GM23338 (cell line): ENCODE measurements at regions not wholly inside any gene's neighbourhood (a gene's known extent, or its start where the extent isn't known, plus 50 kb on each side); places are given as distances from the start of the nearest gene placed in this dataset.
A peak's percentile ranks its signal among the peaks of the same experiment; 100 is the strongest.
"Not testable (repeated sequence)": the region's sequence is repeated elsewhere in the genome, so short reads cannot be mapped to it uniquely, and the experiment has no call there.

ENCODE experiments used
- ATAC-seq: fragments of 200-7000 bp; cut with Tn5 transposase; 3 replicates; pipeline ENCODE4 v1.9.1; 2020
- DNase-seq: peaks from one replicate; pipeline ENCODE4 v3.0.0-alpha.2; 2015; ENCODE audit warnings: low spot score
- H2AFZ ChIP-seq: fragments of 200-600 bp; sonication (generic); 2 replicates; pipeline ENCODE4 v1.8.0; 2016; ENCODE audit warnings: antibody characterized with exemption, mild to moderate bottlenecking, moderate library complexity
- H3F3A ChIP-seq: fragments of 200-600 bp; sonication (generic); replicated peaks from 2 replicates; pipeline ENCODE4 v1.8.0; 2017; ENCODE audit warnings: antibody characterized with exemption, mixed run types, low read depth
- H3K27ac ChIP-seq: fragments of 200-600 bp; sonication (generic); 2 replicates; pipeline ENCODE4 v1.6.1; 2016; ENCODE audit warnings: low read depth
- H3K27me3 ChIP-seq: fragments of 200-600 bp; sonication (generic); 2 replicates; pipeline ENCODE4 v1.8.0; 2016; ENCODE audit warnings: mild to moderate bottlenecking, mixed run types, moderate library complexity; ENCODE audit not compliant: insufficient read depth
- H3K36me3 ChIP-seq: fragments of 200-600 bp; sonication (generic); 2 replicates; pipeline ENCODE4 v1.8.0; 2016; ENCODE audit warnings: mild to moderate bottlenecking; ENCODE audit not compliant: insufficient read depth
- H3K4me1 ChIP-seq: fragments of 200-600 bp; sonication (generic); 2 replicates; pipeline ENCODE4 v1.8.0; 2016; ENCODE audit warnings: mild to moderate bottlenecking, moderate library complexity; ENCODE audit not compliant: insufficient read depth
- H3K4me2 ChIP-seq: fragments of 200-600 bp; sonication (generic); 2 replicates; pipeline ENCODE4 v1.7.1; 2017; ENCODE audit warnings: mixed run types
- H3K4me3 ChIP-seq: fragments of 200-600 bp; sonication (generic); 2 replicates; pipeline ENCODE4 v1.6.1; 2016; ENCODE audit warnings: mixed run types
- H3K79me2 ChIP-seq: fragments of 200-600 bp; sonication (generic); replicated peaks from 2 replicates; pipeline ENCODE4 v1.8.0; 2017; ENCODE audit warnings: mild to moderate bottlenecking; ENCODE audit not compliant: insufficient read depth
- H3K9me2 ChIP-seq: fragments of 200-600 bp; sonication (generic); 2 replicates; pipeline ENCODE4 v1.8.0; 2017; ENCODE audit not compliant: insufficient read depth
- H4K20me1 ChIP-seq: fragments of 200-600 bp; sonication (generic); replicated peaks from 2 replicates; pipeline ENCODE4 v1.8.0; 2017; ENCODE audit warnings: mild to moderate bottlenecking; ENCODE audit not compliant: insufficient read depth
- H3K27ac Mint-ChIP-seq: 2 replicates; pipeline ENCODE4 v1.8.0; 2020; ENCODE audit warnings: inconsistent platforms, mild to moderate bottlenecking, moderate library complexity, mixed read lengths
- H3K27me3 Mint-ChIP-seq: 3 replicates; pipeline ENCODE4 v1.8.0; 2022; ENCODE audit warnings: low read depth, mild to moderate bottlenecking, moderate library complexity, mixed read lengths, inconsistent platforms; ENCODE audit not compliant: insufficient read depth, poor library complexity
- H3K36me3 Mint-ChIP-seq: 3 replicates; pipeline ENCODE4 v1.8.0; 2021; ENCODE audit warnings: low read depth, mild to moderate bottlenecking, inconsistent platforms, moderate library complexity, mixed read lengths
- H3K4me1 Mint-ChIP-seq: 3 replicates; pipeline ENCODE4 v1.8.0; 2020; ENCODE audit warnings: mild to moderate bottlenecking, inconsistent platforms, mixed read lengths
- H3K4me3 Mint-ChIP-seq: 3 replicates; pipeline ENCODE4 v1.8.0; 2021; ENCODE audit warnings: moderate library complexity, mild to moderate bottlenecking, inconsistent platforms, mixed read lengths
- H3K9me3 Mint-ChIP-seq: 3 replicates; pipeline ENCODE4 v1.8.0; 2020; ENCODE audit warnings: moderate library complexity, mild to moderate bottlenecking, inconsistent platforms, mixed read lengths
- CREB1 ChIP-seq: fragments of 250-450 bp; sonication (Bioruptor Pico); IDR thresholded peaks from 2 replicates; pipeline ENCODE4 v1.5.0; 2020; ENCODE audit warnings: low read depth, mild to moderate bottlenecking, moderate library complexity
- CTCF ChIP-seq, 2 experiments: fragments of 200-600 bp in 1 of 2; sonication (generic) in 1 of 2; conservative IDR thresholded peaks; 2 replicates each; pipeline versions ENCODE4 v1.5.1 to v1.6.1; 2016 to 2017; ENCODE audit warnings: antibody characterized with exemption in 2 of 2, low read depth in 2 of 2, mild to moderate bottlenecking in 2 of 2, moderate library complexity in 1 of 2
- JUNB ChIP-seq: IDR thresholded peaks from one replicate; pipeline ENCODE4 v1.6.1; 2016; ENCODE audit warnings: antibody characterized with exemption; ENCODE audit not compliant: unreplicated experiment
- NANOG ChIP-seq: IDR thresholded peaks from 2 replicates; pipeline ENCODE4 v1.6.1; 2016; ENCODE audit warnings: antibody characterized with exemption, borderline replicate concordance
- POLR2AphosphoS5 ChIP-seq: IDR thresholded peaks from 2 replicates; pipeline ENCODE4 v1.6.1; 2016; ENCODE audit warnings: antibody characterized with exemption, low read depth
- STAT1 ChIP-seq: IDR thresholded peaks from one replicate; pipeline ENCODE4 v1.6.1; 2016; ENCODE audit warnings: antibody characterized with exemption; ENCODE audit not compliant: unreplicated experiment
- ZNF331 ChIP-seq: fragments of 250-450 bp; sonication (Bioruptor Pico); IDR thresholded peaks from 2 replicates; pipeline ENCODE4 v1.5.0; 2020; ENCODE audit warnings: low read depth, mild to moderate bottlenecking, moderate library complexity
- TF ChIP-seq, protein P1 (sequence below): IDR thresholded peaks from 2 replicates; pipeline ENCODE4 v1.6.1; 2016; ENCODE audit warnings: antibody characterized with exemption
- TF ChIP-seq, protein P2 (sequence below): IDR thresholded peaks from one replicate; pipeline ENCODE4 v1.6.1; 2018; ENCODE audit warnings: antibody characterized with exemption; ENCODE audit not compliant: unreplicated experiment

- Histone ChIP-seq H3K27me3 (no peaks in the 10 kb centered on the region), H3K9me2 (no peaks in the 10 kb centered on the region), H4K20me1 (no peaks in the 10 kb centered on the region), H3K27ac (no peak overlapping the region), H3K4me3 (no peak overlapping the region), H2AFZ (no peak overlapping the region), H3F3A (no peaks in the 10 kb centered on the region), H3K36me3 (no peaks in the 10 kb centered on the region), H3K4me2 (no peak overlapping the region), H3K4me1 (no peaks in the 10 kb centered on the region), H3K79me2 (no peaks in the 10 kb centered on the region)
- ATAC-seq (no peak), DNase-seq (no peak)
- Mint-ChIP-seq H3K27me3 (no peaks in the 10 kb centered on the region), H3K4me1 (no peaks in the 10 kb centered on the region), H3K4me3 (no peak overlapping the region), H3K27ac (no peak overlapping the region), H3K36me3 (no peaks in the 10 kb centered on the region), H3K9me3 (peaks cover 4% of the 10 kb centered on the region; the same call in 1 of the 3 replicates)
- TF ChIP-seq, protein P1, sequence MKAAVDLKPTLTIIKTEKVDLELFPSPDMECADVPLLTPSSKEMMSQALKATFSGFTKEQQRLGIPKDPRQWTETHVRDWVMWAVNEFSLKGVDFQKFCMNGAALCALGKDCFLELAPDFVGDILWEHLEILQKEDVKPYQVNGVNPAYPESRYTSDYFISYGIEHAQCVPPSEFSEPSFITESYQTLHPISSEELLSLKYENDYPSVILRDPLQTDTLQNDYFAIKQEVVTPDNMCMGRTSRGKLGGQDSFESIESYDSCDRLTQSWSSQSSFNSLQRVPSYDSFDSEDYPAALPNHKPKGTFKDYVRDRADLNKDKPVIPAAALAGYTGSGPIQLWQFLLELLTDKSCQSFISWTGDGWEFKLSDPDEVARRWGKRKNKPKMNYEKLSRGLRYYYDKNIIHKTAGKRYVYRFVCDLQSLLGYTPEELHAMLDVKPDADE, result no peak
- no peak for TF ChIP-seq ZNF331
- TF ChIP-seq POLR2AphosphoS5, result no peak
- no peak for TF ChIP-seq CTCF (conservative IDR thresholded peaks at IDR 0.05; ENCODE audit: low read depth in 2 of 2)
- TF ChIP-seq CREB1 (CRISPR knock-in tag), result no peak
- TF ChIP-seq NANOG, result no peak
- TF ChIP-seq, protein P2, sequence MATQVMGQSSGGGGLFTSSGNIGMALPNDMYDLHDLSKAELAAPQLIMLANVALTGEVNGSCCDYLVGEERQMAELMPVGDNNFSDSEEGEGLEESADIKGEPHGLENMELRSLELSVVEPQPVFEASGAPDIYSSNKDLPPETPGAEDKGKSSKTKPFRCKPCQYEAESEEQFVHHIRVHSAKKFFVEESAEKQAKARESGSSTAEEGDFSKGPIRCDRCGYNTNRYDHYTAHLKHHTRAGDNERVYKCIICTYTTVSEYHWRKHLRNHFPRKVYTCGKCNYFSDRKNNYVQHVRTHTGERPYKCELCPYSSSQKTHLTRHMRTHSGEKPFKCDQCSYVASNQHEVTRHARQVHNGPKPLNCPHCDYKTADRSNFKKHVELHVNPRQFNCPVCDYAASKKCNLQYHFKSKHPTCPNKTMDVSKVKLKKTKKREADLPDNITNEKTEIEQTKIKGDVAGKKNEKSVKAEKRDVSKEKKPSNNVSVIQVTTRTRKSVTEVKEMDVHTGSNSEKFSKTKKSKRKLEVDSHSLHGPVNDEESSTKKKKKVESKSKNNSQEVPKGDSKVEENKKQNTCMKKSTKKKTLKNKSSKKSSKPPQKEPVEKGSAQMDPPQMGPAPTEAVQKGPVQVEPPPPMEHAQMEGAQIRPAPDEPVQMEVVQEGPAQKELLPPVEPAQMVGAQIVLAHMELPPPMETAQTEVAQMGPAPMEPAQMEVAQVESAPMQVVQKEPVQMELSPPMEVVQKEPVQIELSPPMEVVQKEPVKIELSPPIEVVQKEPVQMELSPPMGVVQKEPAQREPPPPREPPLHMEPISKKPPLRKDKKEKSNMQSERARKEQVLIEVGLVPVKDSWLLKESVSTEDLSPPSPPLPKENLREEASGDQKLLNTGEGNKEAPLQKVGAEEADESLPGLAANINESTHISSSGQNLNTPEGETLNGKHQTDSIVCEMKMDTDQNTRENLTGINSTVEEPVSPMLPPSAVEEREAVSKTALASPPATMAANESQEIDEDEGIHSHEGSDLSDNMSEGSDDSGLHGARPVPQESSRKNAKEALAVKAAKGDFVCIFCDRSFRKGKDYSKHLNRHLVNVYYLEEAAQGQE, result no peak
- TF ChIP-seq STAT1, result no peak
- no peak for TF ChIP-seq JUNB
Measured at GRCh38 chr13:70516226-70516625, 408.0 kb upstream of the KLHL1 start.

DNA sequence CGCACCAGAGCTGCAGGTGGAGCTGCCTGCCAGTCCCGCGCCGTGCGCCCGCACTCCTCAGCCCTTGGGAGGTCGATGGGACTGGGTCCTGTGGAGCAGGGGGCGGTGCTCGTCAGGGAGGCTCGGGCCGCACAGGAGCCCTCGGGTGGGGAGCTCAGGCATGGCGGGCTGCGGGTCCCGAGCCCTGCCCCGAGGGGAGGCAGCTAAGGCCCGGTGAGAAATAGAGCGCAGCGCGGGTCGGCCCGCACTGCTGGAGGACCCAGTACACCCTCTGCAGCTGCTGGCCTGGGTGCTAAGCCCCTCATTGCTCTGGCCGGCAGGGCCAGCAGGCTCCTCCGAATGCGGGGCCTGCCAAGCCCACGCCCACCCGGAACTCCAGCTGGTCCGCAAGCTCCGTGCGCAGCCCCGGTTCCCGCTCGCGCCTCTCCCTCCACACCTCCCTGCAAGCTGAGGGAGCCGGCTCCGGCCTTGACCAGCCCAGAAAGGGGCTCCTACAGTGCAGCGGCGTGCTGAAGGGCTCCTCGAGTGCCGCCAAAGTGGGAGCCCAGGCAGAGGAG, 403.7 kb upstream of the KLHL1 start:
- H3K4me3 ChIP-seq, H3K4me1 Mint-ChIP-seq, DNase-seq, H3K27ac ChIP-seq, H3K9me2 ChIP-seq, H3K4me3 Mint-ChIP-seq, H3K36me3 Mint-ChIP-seq, H3K27ac Mint-ChIP-seq, H4K20me1 ChIP-seq, H3K27me3 Mint-ChIP-seq, H3K4me1 ChIP-seq, H3K4me2 ChIP-seq, H3F3A ChIP-seq, ATAC-seq, H3K79me2 ChIP-seq, H3K27me3 ChIP-seq, H3K9me3 Mint-ChIP-seq, H3K36me3 ChIP-seq: not testable (repeated sequence)
- 0 out of 2 replicates have a peak overlapping the region, but pooled peaks have one; percentile 32 for H2AFZ ChIP-seq
